DND-41 (cell line): ENCODE measurements at regions not wholly inside any gene's neighbourhood (a gene's known extent, or its start where the extent isn't known, plus 50 kb on each side); places are given as distances from the start of the nearest gene placed in this dataset.

Source experiments
- ATAC-seq: fragments of 200-7000 bp; cut with Tn5 transposase; 3 replicates; pipeline ENCODE4 v1.9.1; 2021; ENCODE audit warnings: low read depth; ENCODE audit not compliant: insufficient read depth
- DNase-seq: peaks from one replicate; pipeline ENCODE4 v3.0.0-alpha.2; 2020
- H2AFZ ChIP-seq: 2 replicates; pipeline ENCODE4 v1.6.0; 2012; ENCODE audit warnings: low read depth, low read length
- H3K27ac ChIP-seq: 2 replicates; pipeline ENCODE4 v1.5.1; 2012; ENCODE audit warnings: low read length, inconsistent platforms
- H3K27me3 ChIP-seq: fragments of 200-600 bp; sonication (generic); 2 replicates; pipeline ENCODE4 v1.6.0; 2012; ENCODE audit warnings: low read length, mild to moderate bottlenecking, inconsistent platforms; ENCODE audit not compliant: insufficient read depth, poor library complexity
- H3K36me3 ChIP-seq: 2 replicates; pipeline ENCODE4 v1.5.1; 2012; ENCODE audit warnings: low read length, inconsistent platforms; ENCODE audit not compliant: insufficient read depth
- H3K4me1 ChIP-seq: 2 replicates; pipeline ENCODE4 v1.5.1; 2012; ENCODE audit warnings: mild to moderate bottlenecking, low read length; ENCODE audit not compliant: insufficient read depth
- H3K4me2 ChIP-seq: 2 replicates; pipeline ENCODE4 v1.6.0; 2012; ENCODE audit warnings: mild to moderate bottlenecking, moderate library complexity, low read length, inconsistent platforms; ENCODE audit not compliant: insufficient read depth
- H3K4me3 ChIP-seq, 2 experiments: fragments of 200-600 bp in 1 of 2; shearing (Covaris generic) in 1 of 2; 2 replicates each; pipeline ENCODE4 v1.5.1; 2012 to 2016; ENCODE audit warnings: inconsistent platforms in 2 of 2, low read length in 2 of 2, mild to moderate bottlenecking in 2 of 2, low read depth in 1 of 2, moderate library complexity in 1 of 2
- H3K79me2 ChIP-seq: 2 replicates; pipeline ENCODE4 v1.6.0; 2012; ENCODE audit warnings: low read length, inconsistent platforms; ENCODE audit not compliant: insufficient read depth
- H3K9ac ChIP-seq: 2 replicates; pipeline ENCODE4 v1.6.0; 2012; ENCODE audit warnings: low read depth, mild to moderate bottlenecking, inconsistent platforms, low read length, moderate library complexity
- H3K9me3 ChIP-seq: 2 replicates; pipeline ENCODE4 v1.5.1; 2012; ENCODE audit warnings: low read length, moderate library complexity, mild to moderate bottlenecking, inconsistent platforms; ENCODE audit not compliant: insufficient read depth, severe bottlenecking
- H4K20me1 ChIP-seq: 2 replicates; pipeline ENCODE4 v1.6.0; 2012; ENCODE audit warnings: low read length; ENCODE audit not compliant: insufficient read depth
- CTCF ChIP-seq: IDR thresholded peaks from 2 replicates; pipeline ENCODE4 v1.5.1; 2012; ENCODE audit warnings: borderline replicate concordance, low read length, moderate library complexity, mild to moderate bottlenecking; ENCODE audit not compliant: poor library complexity, severe bottlenecking; ENCODE audit errors: extremely low read depth
- EZH2 ChIP-seq: IDR thresholded peaks from 3 replicates; pipeline ENCODE4 v1.6.1; 2012; ENCODE audit warnings: borderline replicate concordance, low read depth, mild to moderate bottlenecking, moderate library complexity, low read length, inconsistent platforms; ENCODE audit not compliant: severe bottlenecking

DNA sequence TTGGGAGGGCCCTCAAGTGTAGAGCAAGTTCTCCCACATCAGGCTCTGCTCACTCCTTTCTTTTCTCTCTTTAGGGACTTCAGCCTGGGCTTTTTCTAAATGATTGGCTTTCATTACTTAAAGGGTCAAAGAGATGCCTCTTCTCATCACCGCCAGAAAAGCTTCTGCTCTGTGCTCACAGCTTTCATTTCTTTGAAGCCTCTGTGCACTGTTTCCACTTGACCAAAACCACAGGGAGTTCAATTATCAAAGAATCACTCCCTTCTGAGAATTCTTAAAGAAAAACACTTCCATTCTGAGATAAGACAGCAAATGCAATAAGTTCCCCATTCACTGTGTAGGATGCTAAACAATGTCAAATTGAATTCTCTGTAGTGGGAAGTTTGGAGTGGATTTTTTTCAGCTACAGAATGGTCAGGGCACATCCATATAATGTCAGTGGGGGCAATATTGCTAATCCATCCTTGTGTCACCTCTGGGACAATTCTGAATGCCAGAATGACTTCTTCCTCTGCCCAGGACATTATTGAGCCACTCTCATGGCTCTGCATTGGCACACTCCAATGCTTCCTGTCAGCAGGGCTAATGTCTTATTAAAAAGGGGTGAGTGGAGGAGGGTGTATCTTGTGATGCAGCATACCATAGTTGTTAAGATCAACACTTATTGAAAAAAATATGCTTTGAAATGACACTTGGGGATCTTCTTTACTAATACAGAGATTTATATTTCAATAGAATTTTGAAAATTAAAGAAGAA lies 217.6 kb downstream of the SNCA start:
- H3K36me3 ChIP-seq: no peaks in the 10 kb centered on the region
- peak overlapping the region; percentile 55 for H3K27ac ChIP-seq
- no peaks in the 10 kb centered on the region for H3K79me2 ChIP-seq
- no peak for TF ChIP-seq EZH2
- peaks cover 35% of the 10 kb centered on the region for H3K4me1 ChIP-seq
- no peaks in the 10 kb centered on the region for H3K27me3 ChIP-seq
- no peaks in the 10 kb centered on the region for H4K20me1 ChIP-seq
- no peaks in the 10 kb centered on the region for H3K9me3 ChIP-seq
- DNase-seq (peak; percentile 52), ATAC-seq (peak; percentile 94)
- H3K4me2 ChIP-seq: peak overlapping the region; percentile 55
- H3K9ac ChIP-seq: 0 out of 2 replicates have a peak overlapping the region, but pooled peaks have one; percentile 5
- 0 out of 4 replicates have a peak overlapping the region, but pooled peaks of 1 of the 2 experiments have one; percentile 20 for H3K4me3 ChIP-seq
- H2AFZ ChIP-seq: peak overlapping the region; percentile 52

DNA sequence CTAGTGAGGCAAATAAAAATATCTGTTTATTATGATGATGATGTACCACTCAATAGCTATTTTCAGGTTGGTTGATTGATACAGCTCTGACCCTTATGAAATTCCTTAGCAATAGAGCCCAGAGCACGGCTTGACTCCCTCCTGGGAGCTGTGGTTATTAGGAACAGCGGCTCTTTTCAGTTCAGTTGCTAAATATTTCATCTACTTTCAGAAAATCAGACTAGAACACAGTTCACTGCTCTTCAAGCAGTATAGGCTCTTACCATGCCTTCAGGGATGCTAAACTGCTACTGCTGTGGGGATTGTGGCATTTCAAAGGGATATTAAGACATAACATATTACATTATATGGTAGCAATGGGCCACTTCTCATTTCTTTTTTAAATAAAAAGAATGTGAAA lies 218.8 kb downstream of the SNCA start:
- no peaks in the 10 kb centered on the region for H3K9me3 ChIP-seq
- H3K27ac ChIP-seq: no peak overlapping the region
- H4K20me1 ChIP-seq: no peaks in the 10 kb centered on the region
- H3K4me2 ChIP-seq: no peak overlapping the region
- ATAC-seq (no peak), DNase-seq (no peak)
- H3K27me3 ChIP-seq: no peaks in the 10 kb centered on the region
- peaks cover 35% of the 10 kb centered on the region for H3K4me1 ChIP-seq
- H3K79me2 ChIP-seq: no peaks in the 10 kb centered on the region
- TF ChIP-seq EZH2 (no peak), CTCF (no peak)
- H2AFZ ChIP-seq: no peak overlapping the region
- H3K36me3 ChIP-seq: no peaks in the 10 kb centered on the region
- H3K4me3 ChIP-seq: no peak overlapping the region
- no peak overlapping the region for H3K9ac ChIP-seq

GRCh38 chr4:89617317-89617716 lies 219.6 kb downstream of the SNCA start:
- no peaks in the 10 kb centered on the region for H3K27me3 ChIP-seq
- H3K4me2 ChIP-seq: no peak overlapping the region

More at GRCh38 chr4:89617317-89617716, 219.6 kb downstream of the SNCA start:
- Histone ChIP-seq H3K4me3 (no peak overlapping the region), H3K27ac (no peak overlapping the region), H3K9me3 (no peaks in the 10 kb centered on the region), H4K20me1 (no peaks in the 10 kb centered on the region), H2AFZ (no peak overlapping the region), H3K36me3 (no peaks in the 10 kb centered on the region), H3K79me2 (no peaks in the 10 kb centered on the region), H3K9ac (no peak overlapping the region), H3K4me1 (peaks cover 35% of the 10 kb centered on the region)
- ATAC-seq: no peak
- no peak for TF ChIP-seq EZH2
- TF ChIP-seq CTCF: no peak
- DNase-seq: no peak
